Muscle layer of colon (tissue), 2 donors: ENCODE measurements at regions not wholly inside any gene's neighbourhood (a gene's known extent, or its start where the extent isn't known, plus 50 kb on each side); places are given as distances from the start of the nearest gene placed in this dataset.

Experiments
- H3K27ac ChIP-seq: one replicate; pipeline ENCODE4 v1.7.0; 2013; ENCODE audit warnings: low read depth, mild to moderate bottlenecking, low read length, moderate library complexity
- H3K27me3 ChIP-seq, 2 donors: one replicate each; pipeline ENCODE4 v1.7.0; 2013; ENCODE audit warnings: low read length in 2 of 2, mild to moderate bottlenecking in 2 of 2; ENCODE audit not compliant: insufficient read depth in 2 of 2, control insufficient read depth in 1 of 2
- H3K36me3 ChIP-seq: one replicate; pipeline ENCODE4 v1.7.0; 2013; ENCODE audit warnings: mild to moderate bottlenecking, low read length; ENCODE audit not compliant: insufficient read depth
- H3K4me1 ChIP-seq: one replicate; pipeline ENCODE4 v1.7.0; 2013; ENCODE audit warnings: mild to moderate bottlenecking, low read length; ENCODE audit not compliant: insufficient read depth
- H3K4me3 ChIP-seq, 2 donors: one replicate each; pipeline ENCODE4 v1.7.0; 2013; ENCODE audit warnings: low read length in 2 of 2, low read depth in 1 of 2, mild to moderate bottlenecking in 1 of 2, moderate library complexity in 1 of 2
- H3K9ac ChIP-seq: one replicate; pipeline ENCODE4 v1.7.0; 2013; ENCODE audit warnings: low read length
- H3K9me3 ChIP-seq: one replicate; pipeline ENCODE4 v1.7.0; 2013; ENCODE audit warnings: mild to moderate bottlenecking, low read length
- donor health status: abdominal sarcoma.
- donor health status: Adenocarcinoma of cecum.

DNA sequence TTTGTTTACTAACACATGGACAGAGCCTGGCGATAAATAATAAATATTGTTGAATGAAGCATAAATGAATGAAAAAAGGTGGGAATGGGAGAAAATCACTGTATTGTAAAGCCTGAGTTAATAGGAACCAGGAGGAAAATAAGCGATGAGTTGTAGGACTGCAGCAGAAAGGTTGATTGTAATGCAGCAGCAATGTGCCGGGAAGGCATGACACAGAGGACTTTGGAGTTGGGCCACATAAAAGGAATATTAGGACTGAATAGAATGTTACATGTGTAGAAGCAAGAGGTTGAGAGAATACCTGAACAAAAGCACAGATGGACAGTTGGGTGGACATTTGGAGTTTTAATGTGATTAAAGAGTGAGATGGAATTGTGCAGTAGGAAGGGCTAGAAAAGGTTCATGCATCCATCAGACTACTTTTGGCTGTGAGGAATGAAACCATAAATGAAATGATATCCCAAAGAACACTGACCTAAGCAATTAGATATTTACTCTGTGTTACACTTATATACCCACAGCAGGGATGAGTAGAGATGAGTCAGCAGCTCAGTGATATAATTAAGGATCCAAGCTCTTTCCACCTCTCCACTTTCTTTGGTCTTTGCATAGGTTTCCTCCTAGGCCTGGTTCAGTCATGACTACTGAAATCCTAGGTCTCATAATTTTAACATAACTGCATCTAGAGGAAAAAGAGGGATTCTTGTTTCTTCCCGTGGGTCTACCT is 55.4 kb downstream of the CCER1 start:
- Histone ChIP-seq H3K27ac (no peak overlapping the region), H3K4me1 (no peaks in the 10 kb centered on the region), H3K27me3 (no peaks in the 10 kb centered on the region)

GRCh38 chr12:90897986-90898385 is 57.0 kb downstream of the CCER1 start:
- Histone ChIP-seq H3K4me1 (no peaks in the 10 kb centered on the region), H3K9me3 (no peaks in the 10 kb centered on the region)

More for the DNA sequence above, 55.4 kb downstream of the CCER1 start:
- H3K4me3 ChIP-seq = no peak overlapping the region
- no peak overlapping the region for H3K9ac ChIP-seq
- H3K9me3 ChIP-seq = no peaks in the 10 kb centered on the region
- H3K36me3 ChIP-seq = no peaks in the 10 kb centered on the region

GRCh38 chr12:90897316-90897715 is 57.7 kb downstream of the CCER1 start:
- H3K9me3 ChIP-seq = no peaks in the 10 kb centered on the region
- H3K9ac ChIP-seq = no peak overlapping the region
- H3K4me1 ChIP-seq = no peaks in the 10 kb centered on the region
- no peak overlapping the region for H3K27ac ChIP-seq
- no peak overlapping the region for H3K4me3 ChIP-seq
- no peaks in the 10 kb centered on the region for H3K27me3 ChIP-seq
- H3K36me3 ChIP-seq = no peaks in the 10 kb centered on the region

More at GRCh38 chr12:90897986-90898385, 57.0 kb downstream of the CCER1 start:
- Histone ChIP-seq H3K27ac (no peak overlapping the region), H3K27me3 (no peaks in the 10 kb centered on the region), H3K36me3 (no peaks in the 10 kb centered on the region), H3K4me3 (no peak overlapping the region), H3K9ac (no peak overlapping the region)

- Histone ChIP-seq H3K4me3 (no peak overlapping the region), H3K27me3 (no peaks in the 10 kb centered on the region), H3K9ac (no peak overlapping the region), H3K36me3 (no peaks in the 10 kb centered on the region), H3K4me1 (no peaks in the 10 kb centered on the region), H3K9me3 (no peaks in the 10 kb centered on the region), H3K27ac (no peak overlapping the region)
Measured at GRCh38 chr12:90896821-90897220, 58.2 kb downstream of the CCER1 start.

- no peaks in the 10 kb centered on the region for H3K36me3 ChIP-seq
- no peak overlapping the region for H3K9ac ChIP-seq
- no peak overlapping the region for H3K4me3 ChIP-seq
- no peaks in the 10 kb centered on the region for H3K27me3 ChIP-seq
- H3K4me1 ChIP-seq = no peaks in the 10 kb centered on the region
- H3K9me3 ChIP-seq = no peaks in the 10 kb centered on the region
- no peak overlapping the region for H3K27ac ChIP-seq
Measured at GRCh38 chr12:90896164-90896563, 58.8 kb downstream of the CCER1 start.

DNA sequence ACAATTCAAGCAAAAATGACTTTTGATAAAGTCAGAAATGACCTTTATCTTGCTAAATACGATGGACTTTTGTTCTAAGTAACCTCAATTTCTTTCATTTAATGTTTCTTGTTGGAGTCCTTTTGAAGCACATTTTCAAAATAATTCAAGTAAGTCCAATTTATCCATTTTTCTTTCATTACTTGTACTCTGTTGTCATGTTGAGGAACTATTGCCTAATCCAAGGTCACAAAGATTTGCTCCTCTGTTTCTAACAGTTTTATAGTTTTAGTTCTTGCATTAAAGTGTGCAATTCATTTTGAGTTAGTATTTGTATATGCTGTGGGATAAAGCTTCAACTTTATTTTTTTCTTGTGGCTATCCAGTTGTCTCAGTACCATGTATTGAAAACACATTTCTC is 66.7 kb downstream of the CCER1 start:
- Histone ChIP-seq H3K9ac (no peak overlapping the region), H3K27me3 (no peaks in the 10 kb centered on the region), H3K27ac (no peak overlapping the region), H3K36me3 (no peaks in the 10 kb centered on the region), H3K4me3 (no peak overlapping the region), H3K4me1 (no peaks in the 10 kb centered on the region), H3K9me3 (no peaks in the 10 kb centered on the region)

- H3K36me3 ChIP-seq = no peaks in the 10 kb centered on the region
- no peaks in the 10 kb centered on the region for H3K4me1 ChIP-seq
- no peak overlapping the region for H3K4me3 ChIP-seq
- no peaks in the 10 kb centered on the region for H3K9me3 ChIP-seq
- H3K27ac ChIP-seq = no peak overlapping the region
- no peaks in the 10 kb centered on the region for H3K27me3 ChIP-seq
- no peak overlapping the region for H3K9ac ChIP-seq
Measured at GRCh38 chr12:90883456-90883855, 71.5 kb downstream of the CCER1 start.

- no peaks in the 10 kb centered on the region for H3K9me3 ChIP-seq
- H3K27ac ChIP-seq = no peak overlapping the region
- no peaks in the 10 kb centered on the region for H3K27me3 ChIP-seq
- H3K4me1 ChIP-seq = no peaks in the 10 kb centered on the region
- no peak overlapping the region for H3K4me3 ChIP-seq
- no peaks in the 10 kb centered on the region for H3K36me3 ChIP-seq
- H3K9ac ChIP-seq = no peak overlapping the region
Measured at GRCh38 chr12:90871726-90872096, 83.3 kb downstream of the CCER1 start.

DNA sequence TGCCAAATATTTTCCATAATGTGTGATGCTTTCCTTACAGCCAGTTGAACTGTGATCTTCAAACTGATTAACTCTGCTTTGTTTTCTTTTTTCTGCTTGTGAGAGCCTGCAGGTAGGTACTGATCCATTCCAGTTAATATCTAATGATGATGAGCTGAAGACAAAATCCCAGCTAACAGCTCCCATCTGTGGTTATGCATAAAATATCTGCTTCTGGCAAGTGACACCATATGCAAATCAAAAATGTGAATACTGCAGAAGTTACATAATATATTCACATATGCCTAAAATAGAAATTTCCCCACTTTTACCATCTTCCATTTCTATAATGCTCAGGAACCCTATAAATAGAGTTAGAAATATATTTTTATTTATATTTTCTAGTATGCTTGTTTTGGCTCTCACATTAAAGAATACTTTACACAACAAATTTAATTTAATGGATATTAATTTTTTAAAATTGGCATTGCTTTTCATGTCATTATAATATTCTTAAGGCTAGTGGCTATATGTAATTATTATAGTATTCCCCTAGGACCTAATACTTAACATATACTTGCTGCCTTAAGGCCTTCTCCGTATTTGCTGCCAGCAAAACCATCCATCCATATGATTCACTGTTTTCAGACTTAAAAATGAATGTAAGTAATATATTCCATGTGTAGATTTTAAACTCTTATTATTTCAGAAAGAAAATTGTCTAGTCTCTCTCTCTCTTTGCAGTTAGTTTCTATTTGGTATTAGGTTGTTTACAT is 83.8 kb downstream of the CCER1 start:
- Histone ChIP-seq H3K4me1 (no peaks in the 10 kb centered on the region), H3K9me3 (no peaks in the 10 kb centered on the region), H3K27ac (no peak overlapping the region), H3K36me3 (no peaks in the 10 kb centered on the region), H3K27me3 (no peaks in the 10 kb centered on the region), H3K4me3 (no peak overlapping the region), H3K9ac (no peak overlapping the region)

GRCh38 chr12:90868626-90869025 is 86.3 kb downstream of the CCER1 start:
- H3K9ac ChIP-seq = no peak overlapping the region
- no peaks in the 10 kb centered on the region for H3K4me1 ChIP-seq
- no peak overlapping the region for H3K27ac ChIP-seq
- H3K27me3 ChIP-seq = no peaks in the 10 kb centered on the region
- no peaks in the 10 kb centered on the region for H3K36me3 ChIP-seq
- H3K4me3 ChIP-seq = no peak overlapping the region
- no peaks in the 10 kb centered on the region for H3K9me3 ChIP-seq

GRCh38 chr12:90859591-90859990 is 95.4 kb downstream of the CCER1 start:
- Histone ChIP-seq H3K36me3 (no peaks in the 10 kb centered on the region), H3K27ac (no peak overlapping the region), H3K27me3 (no peaks in the 10 kb centered on the region), H3K9ac (no peak overlapping the region), H3K4me3 (no peak overlapping the region), H3K9me3 (no peaks in the 10 kb centered on the region), H3K4me1 (no peaks in the 10 kb centered on the region)

GRCh38 chr12:90858252-90858651 is 96.7 kb downstream of the CCER1 start:
- no peak overlapping the region for H3K9ac ChIP-seq
- no peaks in the 10 kb centered on the region for H3K27me3 ChIP-seq

More at GRCh38 chr12:90858252-90858651, 96.7 kb downstream of the CCER1 start:
- Histone ChIP-seq H3K36me3 (no peaks in the 10 kb centered on the region), H3K9me3 (no peaks in the 10 kb centered on the region), H3K4me1 (peaks cover 5% of the 10 kb centered on the region), H3K4me3 (no peak overlapping the region), H3K27ac (no peak overlapping the region)
